ENCODE measurements at regions not wholly inside any gene's neighbourhood (a gene's known extent, or its start where the extent isn't known, plus 50 kb on each side); places are given as distances from the start of the nearest gene placed in this dataset.

DNA sequence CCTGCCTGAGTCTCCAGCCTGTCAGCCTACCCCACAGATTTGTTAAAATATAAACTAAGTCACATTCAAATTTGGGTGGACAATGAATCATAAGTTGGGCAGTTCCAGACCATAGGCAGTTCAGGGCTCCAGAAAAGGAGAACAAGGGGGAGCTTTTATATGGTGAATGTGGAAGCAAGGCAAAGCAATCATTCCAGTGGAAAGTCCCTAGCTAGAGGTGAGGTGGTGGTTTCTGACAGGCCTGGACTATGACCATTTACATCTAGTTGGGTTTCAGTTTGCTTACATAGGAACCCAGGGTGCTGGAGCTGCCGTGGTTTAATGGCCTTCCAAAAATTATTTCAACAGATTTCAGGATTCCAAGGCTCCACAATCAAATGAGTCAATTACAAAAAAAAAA, 207.3 kb downstream of the AEBP2 start:
- no peak for DNase-seq
- no peaks in the 10 kb centered on the region for H3K27me3 ChIP-seq
- no peaks in the 10 kb centered on the region for H3K9me3 ChIP-seq
- H3K4me1 ChIP-seq, result no peaks in the 10 kb centered on the region
- H3K4me3 ChIP-seq, result no peak overlapping the region
- no peaks in the 10 kb centered on the region for H3K36me3 ChIP-seq
- H3K27ac ChIP-seq, result no peak overlapping the region
- TF ChIP-seq, protein P1, sequence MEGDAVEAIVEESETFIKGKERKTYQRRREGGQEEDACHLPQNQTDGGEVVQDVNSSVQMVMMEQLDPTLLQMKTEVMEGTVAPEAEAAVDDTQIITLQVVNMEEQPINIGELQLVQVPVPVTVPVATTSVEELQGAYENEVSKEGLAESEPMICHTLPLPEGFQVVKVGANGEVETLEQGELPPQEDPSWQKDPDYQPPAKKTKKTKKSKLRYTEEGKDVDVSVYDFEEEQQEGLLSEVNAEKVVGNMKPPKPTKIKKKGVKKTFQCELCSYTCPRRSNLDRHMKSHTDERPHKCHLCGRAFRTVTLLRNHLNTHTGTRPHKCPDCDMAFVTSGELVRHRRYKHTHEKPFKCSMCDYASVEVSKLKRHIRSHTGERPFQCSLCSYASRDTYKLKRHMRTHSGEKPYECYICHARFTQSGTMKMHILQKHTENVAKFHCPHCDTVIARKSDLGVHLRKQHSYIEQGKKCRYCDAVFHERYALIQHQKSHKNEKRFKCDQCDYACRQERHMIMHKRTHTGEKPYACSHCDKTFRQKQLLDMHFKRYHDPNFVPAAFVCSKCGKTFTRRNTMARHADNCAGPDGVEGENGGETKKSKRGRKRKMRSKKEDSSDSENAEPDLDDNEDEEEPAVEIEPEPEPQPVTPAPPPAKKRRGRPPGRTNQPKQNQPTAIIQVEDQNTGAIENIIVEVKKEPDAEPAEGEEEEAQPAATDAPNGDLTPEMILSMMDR (IDR thresholded peaks at IDR 0.05), result no peak
- H3K9ac ChIP-seq (ENCODE audit: low read depth in 2 of 2, low read length in 2 of 2), result no peak overlapping the region
- intact Hi-C loops (cut with DNase I), result no loop called here

DNA sequence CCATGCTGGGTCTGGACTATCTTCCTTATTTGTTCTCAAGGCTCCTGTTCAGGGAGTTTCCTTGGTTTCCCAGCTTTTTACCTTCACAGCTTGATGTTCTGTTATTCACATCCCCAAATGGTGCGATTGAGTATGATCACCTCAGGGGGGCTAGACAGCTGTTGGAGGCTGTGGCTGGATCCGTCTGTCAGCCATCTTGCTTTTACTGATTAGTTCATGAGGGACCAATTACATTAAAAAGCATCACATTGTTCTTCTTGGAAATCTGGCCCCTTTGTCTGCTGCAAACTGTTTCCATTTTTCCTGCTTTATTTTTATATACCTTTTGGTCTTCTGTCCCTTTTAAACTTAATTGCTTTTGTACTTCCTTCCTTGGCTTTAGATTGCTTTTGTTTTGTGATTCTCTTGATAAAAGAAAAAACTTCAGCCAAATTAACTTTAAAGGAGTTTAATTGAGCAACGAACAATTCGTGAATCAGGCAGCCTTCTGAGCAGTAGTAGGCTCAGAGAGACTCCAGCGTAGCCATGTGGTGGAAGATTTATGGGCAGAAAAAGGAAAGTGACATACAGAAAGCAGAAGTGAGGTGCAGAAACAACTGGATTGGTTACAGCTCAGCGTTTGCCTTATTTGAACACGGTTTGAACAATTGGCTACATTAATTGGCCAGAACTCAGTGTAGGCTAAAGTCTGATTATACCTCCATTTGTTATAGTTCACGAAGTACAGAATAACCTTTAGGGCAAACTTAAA, 208.7 kb downstream of the AEBP2 start:
- Histone ChIP-seq H3K4me1 (no peaks in the 10 kb centered on the region), H3K9ac (ENCODE audit: low read depth in 2 of 2, low read length in 2 of 2) (no peak overlapping the region), H3K4me3 (no peak overlapping the region), H3K27ac (no peak overlapping the region), H3K9me3 (no peaks in the 10 kb centered on the region), H3K36me3 (no peaks in the 10 kb centered on the region), H3K27me3 (no peaks in the 10 kb centered on the region)
- TF ChIP-seq, protein P1 (IDR thresholded peaks at IDR 0.05), result no peak
- intact Hi-C loops (cut with DNase I), result no loop called here
- no peak for DNase-seq

DNA sequence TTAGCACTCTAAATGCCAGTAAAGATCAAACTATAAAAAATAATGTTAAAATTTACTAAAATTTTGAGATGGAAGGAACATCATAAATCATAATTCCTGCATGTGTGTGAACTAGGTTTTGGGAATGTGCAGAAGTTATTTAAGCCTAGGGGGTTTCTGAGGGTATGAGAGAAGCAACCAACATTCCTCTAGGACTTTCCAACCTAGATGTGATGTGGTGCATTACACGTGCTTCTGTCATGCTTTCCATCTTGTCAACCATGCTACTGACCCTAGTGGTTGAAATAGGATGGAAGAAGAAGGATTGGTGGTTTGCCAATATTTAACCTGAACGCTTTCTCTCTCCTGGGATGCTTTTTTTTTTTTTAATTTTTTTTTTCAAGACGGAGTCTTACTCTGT, 209.3 kb downstream of the AEBP2 start:
- H3K9ac ChIP-seq (ENCODE audit: low read depth in 2 of 2, low read length in 2 of 2), result no peak overlapping the region
- DNase-seq, result no peak
- intact Hi-C loops (cut with DNase I), result no loop called here
- TF ChIP-seq, protein P1 (IDR thresholded peaks at IDR 0.05), result no peak
- H3K4me1 ChIP-seq, result no peaks in the 10 kb centered on the region
- H3K9me3 ChIP-seq, result no peaks in the 10 kb centered on the region
- H3K4me3 ChIP-seq, result no peak overlapping the region
- H3K27me3 ChIP-seq, result no peaks in the 10 kb centered on the region
- no peak overlapping the region for H3K27ac ChIP-seq
- H3K36me3 ChIP-seq, result no peaks in the 10 kb centered on the region

DNA sequence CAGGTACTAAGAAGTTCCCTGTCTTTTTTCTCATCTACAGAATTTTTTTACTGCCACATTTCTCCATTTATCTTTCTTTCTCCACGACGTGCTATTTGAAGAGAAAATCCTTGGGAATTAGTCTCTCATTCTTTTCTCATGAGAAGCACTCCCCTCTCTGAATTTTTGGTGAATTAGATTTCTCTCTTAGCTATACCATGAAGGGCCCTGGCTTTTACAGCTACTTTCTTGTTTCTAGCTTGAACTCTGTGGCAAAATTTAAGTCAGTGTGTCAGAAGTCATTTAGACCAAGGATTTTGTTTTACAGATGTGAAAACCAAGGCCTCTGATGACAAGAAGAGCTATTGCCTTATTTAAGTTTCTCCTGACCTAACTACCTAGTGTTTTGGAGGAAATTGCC, 213.1 kb downstream of the AEBP2 start:
- intact Hi-C loops (cut with DNase I), result no loop called here
- no peaks in the 10 kb centered on the region for H3K27me3 ChIP-seq
- no peaks in the 10 kb centered on the region for H3K4me1 ChIP-seq
- DNase-seq, result no peak
- no peak overlapping the region for H3K4me3 ChIP-seq
- H3K27ac ChIP-seq, result no peak overlapping the region
- TF ChIP-seq, protein P1 (IDR thresholded peaks at IDR 0.05), result no peak
- H3K36me3 ChIP-seq, result no peaks in the 10 kb centered on the region
- no peak overlapping the region for H3K9ac ChIP-seq (ENCODE audit: low read depth in 2 of 2, low read length in 2 of 2)
- no peaks in the 10 kb centered on the region for H3K9me3 ChIP-seq

DNA sequence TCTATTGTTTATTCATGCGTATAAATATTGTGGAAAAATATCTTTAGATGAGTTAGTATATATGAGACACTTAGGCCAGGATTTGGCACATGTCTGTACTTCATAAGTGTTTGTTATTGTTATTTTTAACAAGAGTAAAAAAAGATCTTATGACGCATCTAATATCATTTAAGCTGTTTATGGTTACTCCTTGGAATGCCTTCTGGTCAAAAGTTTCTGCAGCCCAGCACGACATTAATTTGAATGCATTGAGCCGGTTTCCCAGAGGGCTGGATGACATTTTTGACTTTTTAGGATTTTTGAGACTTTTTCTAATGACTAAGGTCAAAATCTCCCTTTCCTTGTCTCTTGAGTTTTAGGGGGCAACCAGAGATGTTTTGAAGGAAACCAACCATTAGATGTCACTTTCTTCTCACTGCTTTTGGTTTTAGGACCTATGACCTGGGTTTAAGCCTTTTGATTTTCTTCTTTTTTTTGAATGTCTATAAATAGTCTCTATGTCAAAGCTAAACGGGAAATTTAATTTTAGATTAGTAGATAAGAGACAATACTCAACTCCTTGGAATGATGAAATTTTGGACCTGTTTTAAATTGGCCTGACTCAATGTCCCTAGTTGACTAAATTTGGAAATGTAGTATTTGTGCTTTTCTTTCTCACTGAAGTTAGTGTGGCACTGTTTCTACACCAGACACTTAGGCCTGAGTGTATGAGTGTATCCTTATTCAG, 215.5 kb downstream of the AEBP2 start:
- intact Hi-C loops (cut with DNase I), result no loop called here
- Histone ChIP-seq H3K4me1 (no peaks in the 10 kb centered on the region), H3K4me3 (no peak overlapping the region), H3K9ac (ENCODE audit: low read depth in 2 of 2, low read length in 2 of 2) (no peak overlapping the region), H3K27me3 (no peaks in the 10 kb centered on the region), H3K36me3 (no peaks in the 10 kb centered on the region), H3K9me3 (no peaks in the 10 kb centered on the region), H3K27ac (no peak overlapping the region)
- TF ChIP-seq, protein P1 (IDR thresholded peaks at IDR 0.05), result no peak
- no peak for DNase-seq

All from colonic mucosa (tissue), 4 donors.